ENCODE measurements at regions not wholly inside any gene's neighbourhood (a gene's known extent, or its start where the extent isn't known, plus 50 kb on each side); places are given as distances from the start of the nearest gene placed in this dataset.

GRCh38 chr18:37922162-37922561 lies 356.6 kb upstream of the CELF4 start:
- no peak for DNase-seq (ENCODE audit: low read depth, low spot score)

GRCh38 chr18:37920865-37921264 lies 355.3 kb upstream of the CELF4 start:
- no peak overlapping the region for H3K27ac ChIP-seq
- DNase-seq (ENCODE audit: low read depth, low spot score), result no peak

More at GRCh38 chr18:37922162-37922561, 356.6 kb upstream of the CELF4 start:
- peak overlapping the region; percentile 23 for H3K27ac ChIP-seq

- DNase-seq (ENCODE audit: low read depth, low spot score), result peak; percentile 27
- H3K27ac ChIP-seq, result no peak overlapping the region
These were observed 347.5 kb upstream of the CELF4 start for GRCh38 chr18:37913051-37913450.

GRCh38 chr18:37902344-37902743 lies 336.7 kb upstream of the CELF4 start:
- no peak for DNase-seq (ENCODE audit: low read depth, low spot score)
- H3K27ac ChIP-seq, result no peak overlapping the region

- no peak for DNase-seq (ENCODE audit: low read depth, low spot score)
- H3K27ac ChIP-seq, result no peak overlapping the region
These were observed 334.7 kb upstream of the CELF4 start for GRCh38 chr18:37900326-37900725.

GRCh38 chr18:37889963-37890362 lies 324.4 kb upstream of the CELF4 start:
- H3K27ac ChIP-seq, result no peak overlapping the region
- DNase-seq (ENCODE audit: low read depth, low spot score), result no peak

- no peak for DNase-seq (ENCODE audit: low read depth, low spot score)
- no peak overlapping the region for H3K27ac ChIP-seq
These were observed 309.1 kb upstream of the CELF4 start for GRCh38 chr18:37874721-37875120.

GRCh38 chr18:37873416-37873815 lies 307.8 kb upstream of the CELF4 start:
- no peak for DNase-seq (ENCODE audit: low read depth, low spot score)
- no peak overlapping the region for H3K27ac ChIP-seq

- no peak for DNase-seq (ENCODE audit: low read depth, low spot score)
- H3K27ac ChIP-seq, result no peak overlapping the region
These were observed 307.0 kb upstream of the CELF4 start for GRCh38 chr18:37872562-37872961.

GRCh38 chr18:37871561-37871960 lies 306.0 kb upstream of the CELF4 start:
- H3K27ac ChIP-seq, result no peak overlapping the region
- no peak for DNase-seq (ENCODE audit: low read depth, low spot score)

- H3K27ac ChIP-seq, result no peak overlapping the region
- no peak for DNase-seq (ENCODE audit: low read depth, low spot score)
These were observed 303.5 kb upstream of the CELF4 start for GRCh38 chr18:37869051-37869450.

- H3K27ac ChIP-seq, result no peak overlapping the region
- no peak for DNase-seq (ENCODE audit: low read depth, low spot score)
These were observed 298.5 kb upstream of the CELF4 start for GRCh38 chr18:37864122-37864521.

- no peak overlapping the region for H3K27ac ChIP-seq
- DNase-seq (ENCODE audit: low read depth, low spot score), result no peak
These were observed 296.4 kb upstream of the CELF4 start for GRCh38 chr18:37861981-37862380.

GRCh38 chr18:37854396-37854795 lies 288.8 kb upstream of the CELF4 start:
- DNase-seq (ENCODE audit: low read depth, low spot score), result no peak
- H3K27ac ChIP-seq, result no peak overlapping the region

GRCh38 chr18:37853706-37854105 lies 288.1 kb upstream of the CELF4 start:
- DNase-seq (ENCODE audit: low read depth, low spot score), result no peak
- no peak overlapping the region for H3K27ac ChIP-seq

GRCh38 chr18:37852464-37852863 lies 286.9 kb upstream of the CELF4 start:
- H3K27ac ChIP-seq, result no peak overlapping the region

GRCh38 chr18:37847544-37847943 lies 281.9 kb upstream of the CELF4 start:
- no peak overlapping the region for H3K27ac ChIP-seq
- DNase-seq (ENCODE audit: low read depth, low spot score), result no peak

More at GRCh38 chr18:37852464-37852863, 286.9 kb upstream of the CELF4 start:
- no peak for DNase-seq (ENCODE audit: low read depth, low spot score)

GRCh38 chr18:37846996-37847395 lies 281.4 kb upstream of the CELF4 start:
- no peak for DNase-seq (ENCODE audit: low read depth, low spot score)
- H3K27ac ChIP-seq, result no peak overlapping the region

GRCh38 chr18:37845498-37845897 lies 279.9 kb upstream of the CELF4 start:
- no peak for DNase-seq (ENCODE audit: low read depth, low spot score)
- no peak overlapping the region for H3K27ac ChIP-seq

- H3K27ac ChIP-seq, result no peak overlapping the region
- no peak for DNase-seq (ENCODE audit: low read depth, low spot score)
These were observed 278.8 kb upstream of the CELF4 start for GRCh38 chr18:37844209-37844970.

GRCh38 chr18:37838083-37838482 lies 272.5 kb upstream of the CELF4 start:
- no peak for DNase-seq (ENCODE audit: low read depth, low spot score)
- no peak overlapping the region for H3K27ac ChIP-seq
